ENCODE measurements at regions not wholly inside any gene's neighbourhood (a gene's known extent, or its start where the extent isn't known, plus 50 kb on each side); places are given as distances from the start of the nearest gene placed in this dataset.

- CTCF ChIA-PET, result no interaction called here
- Histone ChIP-seq H3K27ac (ENCODE audit: low read depth, low read length) (no peak overlapping the region), H3K4me3 (ENCODE audit: low read depth, low read length) (no peak overlapping the region), H3K27me3 (ENCODE audit: control insufficient read depth, insufficient read depth, low read length) (no peaks in the 10 kb centered on the region), H3K9me3 (ENCODE audit: control insufficient read depth, insufficient read depth, low read length) (peaks cover 26% of the 10 kb centered on the region)
- POLR2A ChIA-PET, result no interaction called here
- no peak for DNase-seq (ENCODE audit: low read depth, low spot score)
- TF ChIP-seq, protein P1, sequence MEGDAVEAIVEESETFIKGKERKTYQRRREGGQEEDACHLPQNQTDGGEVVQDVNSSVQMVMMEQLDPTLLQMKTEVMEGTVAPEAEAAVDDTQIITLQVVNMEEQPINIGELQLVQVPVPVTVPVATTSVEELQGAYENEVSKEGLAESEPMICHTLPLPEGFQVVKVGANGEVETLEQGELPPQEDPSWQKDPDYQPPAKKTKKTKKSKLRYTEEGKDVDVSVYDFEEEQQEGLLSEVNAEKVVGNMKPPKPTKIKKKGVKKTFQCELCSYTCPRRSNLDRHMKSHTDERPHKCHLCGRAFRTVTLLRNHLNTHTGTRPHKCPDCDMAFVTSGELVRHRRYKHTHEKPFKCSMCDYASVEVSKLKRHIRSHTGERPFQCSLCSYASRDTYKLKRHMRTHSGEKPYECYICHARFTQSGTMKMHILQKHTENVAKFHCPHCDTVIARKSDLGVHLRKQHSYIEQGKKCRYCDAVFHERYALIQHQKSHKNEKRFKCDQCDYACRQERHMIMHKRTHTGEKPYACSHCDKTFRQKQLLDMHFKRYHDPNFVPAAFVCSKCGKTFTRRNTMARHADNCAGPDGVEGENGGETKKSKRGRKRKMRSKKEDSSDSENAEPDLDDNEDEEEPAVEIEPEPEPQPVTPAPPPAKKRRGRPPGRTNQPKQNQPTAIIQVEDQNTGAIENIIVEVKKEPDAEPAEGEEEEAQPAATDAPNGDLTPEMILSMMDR (IDR thresholded peaks at IDR 0.05; ENCODE audit: low read depth, low read length), result no peak
Measured at GRCh38 chr16:49016461-49016860, 265.2 kb downstream of the CBLN1 start.

DNA sequence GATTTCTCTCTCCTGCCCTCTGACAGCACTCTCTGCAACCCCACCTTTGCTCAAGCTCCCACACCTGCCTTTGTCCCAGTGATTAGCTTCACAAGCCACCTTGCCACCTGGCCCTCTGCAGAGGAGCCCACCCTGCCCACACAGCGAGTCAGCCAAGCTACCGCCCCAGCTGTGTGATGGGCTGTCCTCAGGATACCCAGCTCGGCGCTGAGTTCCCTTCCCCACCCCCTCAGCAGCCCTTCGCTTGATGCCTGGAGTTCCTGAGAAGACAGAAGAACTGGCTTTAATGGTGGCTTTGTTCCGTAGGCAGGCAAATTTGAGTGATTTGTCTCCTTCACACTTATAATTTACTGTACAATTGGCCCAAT lies 266.4 kb downstream of the CBLN1 start:
- H3K27ac ChIP-seq (ENCODE audit: low read depth, low read length), result no peak overlapping the region
- ChIA-PET CTCF (no interaction called here), POLR2A (no interaction called here)
- TF ChIP-seq, protein P1 (IDR thresholded peaks at IDR 0.05; ENCODE audit: low read depth, low read length), result no peak
- DNase-seq (ENCODE audit: low read depth, low spot score), result no peak
- H3K4me3 ChIP-seq (ENCODE audit: low read depth, low read length), result no peak overlapping the region
- H3K9me3 ChIP-seq (ENCODE audit: control insufficient read depth, insufficient read depth, low read length), result peaks cover 32% of the 10 kb centered on the region
- H3K27me3 ChIP-seq (ENCODE audit: control insufficient read depth, insufficient read depth, low read length), result no peaks in the 10 kb centered on the region

GRCh38 chr16:49014277-49015224 lies 267.1 kb downstream of the CBLN1 start:
- CTCF ChIA-PET, result no interaction called here
- DNase-seq (ENCODE audit: low read depth, low spot score), result no peak
- no peak overlapping the region for H3K27ac ChIP-seq (ENCODE audit: low read depth, low read length)
- H3K4me3 ChIP-seq (ENCODE audit: low read depth, low read length), result no peak overlapping the region
- no peaks in the 10 kb centered on the region for H3K27me3 ChIP-seq (ENCODE audit: control insufficient read depth, insufficient read depth, low read length)
- H3K9me3 ChIP-seq (ENCODE audit: control insufficient read depth, insufficient read depth, low read length), result peaks cover 29% of the 10 kb centered on the region
- POLR2A ChIA-PET, result no interaction called here
- TF ChIP-seq, protein P1 (IDR thresholded peaks at IDR 0.05; ENCODE audit: low read depth, low read length), result no peak

GRCh38 chr16:49013727-49014080 lies 267.9 kb downstream of the CBLN1 start:
- POLR2A ChIA-PET, result no interaction called here
- CTCF ChIA-PET, result no interaction called here
- H3K27ac ChIP-seq (ENCODE audit: low read depth, low read length), result no peak overlapping the region

More at GRCh38 chr16:49013727-49014080, 267.9 kb downstream of the CBLN1 start:
- Histone ChIP-seq H3K9me3 (ENCODE audit: control insufficient read depth, insufficient read depth, low read length) (peaks cover 29% of the 10 kb centered on the region), H3K27me3 (ENCODE audit: control insufficient read depth, insufficient read depth, low read length) (no peaks in the 10 kb centered on the region), H3K4me3 (ENCODE audit: low read depth, low read length) (no peak overlapping the region)
- no peak for DNase-seq (ENCODE audit: low read depth, low spot score)
- TF ChIP-seq, protein P1 (IDR thresholded peaks at IDR 0.05; ENCODE audit: low read depth, low read length), result no peak
